ENCODE measurements at regions not wholly inside any gene's neighbourhood (a gene's known extent, or its start where the extent isn't known, plus 50 kb on each side); places are given as distances from the start of the nearest gene placed in this dataset.

DNA sequence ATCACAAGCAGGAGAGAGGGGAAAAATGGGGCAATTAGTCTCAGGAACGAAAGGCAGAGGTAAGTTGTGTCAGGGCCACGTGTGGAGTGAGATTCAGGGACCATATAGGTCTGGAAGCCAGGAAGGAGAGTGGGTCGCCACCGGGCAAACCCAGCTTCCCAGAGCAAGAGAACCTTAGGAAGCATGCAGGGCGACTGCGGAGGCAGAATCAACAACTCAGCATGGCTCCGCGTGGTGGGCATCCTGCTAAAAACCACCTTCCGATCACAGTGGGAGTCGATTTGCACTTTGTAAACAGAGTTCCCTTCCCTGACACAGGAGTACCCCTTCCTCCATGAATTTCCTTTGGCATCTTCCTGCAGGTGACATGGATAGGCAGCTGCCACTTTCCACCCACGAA is 114.6 kb downstream of the TTC32 start:
- Mint-ChIP-seq H3K36me3 (ENCODE audit: low read depth) (no peaks in the 10 kb centered on the region), H3K4me1 (ENCODE audit: low read depth) (no peaks in the 10 kb centered on the region), H3K4me3 (ENCODE audit: low read depth) (no peak overlapping the region), H3K9me3 (no peaks in the 10 kb centered on the region), H3K27ac (no peak overlapping the region), H3K27me3 (ENCODE audit: low read depth) (no peaks in the 10 kb centered on the region)
- no peak for DNase-seq (ENCODE audit: low spot score)
- intact Hi-C loops (cut with micrococcal nuclease), result no loop called here

DNA sequence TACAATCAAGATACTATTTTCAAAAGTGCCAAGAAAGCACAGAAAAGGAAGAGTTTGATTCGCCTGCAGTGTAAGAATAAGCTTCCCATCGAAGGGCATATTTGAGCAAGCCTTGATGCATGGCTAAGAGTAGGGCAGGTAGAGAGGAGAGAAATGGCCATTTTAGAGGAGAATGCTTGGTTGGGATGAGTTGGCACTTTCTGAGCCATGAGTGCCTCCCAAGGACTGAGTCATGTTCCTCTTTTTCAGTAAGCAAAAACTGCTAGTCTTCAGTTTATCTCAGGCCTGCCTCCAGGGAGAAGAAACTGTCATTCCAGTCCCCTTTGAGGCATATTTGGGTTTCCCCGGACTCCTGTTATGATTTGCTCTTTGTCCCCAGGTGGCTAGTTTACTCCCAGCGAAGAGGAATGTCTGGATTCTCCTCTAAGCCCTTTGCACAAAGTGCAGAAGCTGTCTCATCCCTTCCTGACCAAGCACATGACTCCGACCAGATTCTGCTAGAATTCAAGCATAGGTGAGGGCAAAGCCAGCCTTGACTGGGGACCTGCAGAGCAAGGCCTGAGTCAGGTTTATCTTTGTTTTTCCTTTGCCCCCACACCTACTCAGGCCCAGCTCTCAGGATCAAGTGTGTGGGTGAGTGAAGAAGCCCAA is 115.2 kb downstream of the TTC32 start:
- H3K4me3 Mint-ChIP-seq (ENCODE audit: low read depth), result no peak overlapping the region
- H3K9me3 Mint-ChIP-seq, result no peaks in the 10 kb centered on the region
- H3K27ac Mint-ChIP-seq, result no peak overlapping the region
- intact Hi-C loops (cut with micrococcal nuclease), result no loop called here
- no peaks in the 10 kb centered on the region for H3K4me1 Mint-ChIP-seq (ENCODE audit: low read depth)
- no peak for DNase-seq (ENCODE audit: low spot score)
- H3K27me3 Mint-ChIP-seq (ENCODE audit: low read depth), result no peaks in the 10 kb centered on the region
- H3K36me3 Mint-ChIP-seq (ENCODE audit: low read depth), result no peaks in the 10 kb centered on the region

DNA sequence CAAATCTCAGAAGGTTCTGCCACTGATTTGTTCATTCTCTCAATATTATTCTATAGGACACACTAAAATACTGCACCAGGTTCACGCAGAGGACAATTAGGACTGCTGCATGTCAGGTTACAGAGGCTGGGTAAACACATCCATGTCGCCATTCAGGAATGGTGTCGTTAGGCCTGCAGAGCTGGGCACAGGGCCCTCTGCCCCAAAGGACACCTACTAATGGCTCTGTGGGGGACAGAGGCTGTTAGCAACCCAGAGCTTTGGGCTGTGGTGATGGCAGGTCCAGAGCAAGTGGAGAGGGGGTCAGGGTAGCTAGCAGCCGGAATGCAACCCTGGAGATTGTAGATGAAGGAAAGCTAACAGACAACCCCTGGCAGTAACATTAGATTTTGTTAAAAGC is 115.9 kb downstream of the TTC32 start:
- intact Hi-C loops (cut with micrococcal nuclease), result no loop called here
- DNase-seq (ENCODE audit: low spot score), result no peak
- Mint-ChIP-seq H3K27ac (no peak overlapping the region), H3K4me3 (ENCODE audit: low read depth) (no peak overlapping the region), H3K27me3 (ENCODE audit: low read depth) (no peaks in the 10 kb centered on the region), H3K9me3 (no peaks in the 10 kb centered on the region), H3K36me3 (ENCODE audit: low read depth) (no peaks in the 10 kb centered on the region), H3K4me1 (ENCODE audit: low read depth) (no peaks in the 10 kb centered on the region)

DNA sequence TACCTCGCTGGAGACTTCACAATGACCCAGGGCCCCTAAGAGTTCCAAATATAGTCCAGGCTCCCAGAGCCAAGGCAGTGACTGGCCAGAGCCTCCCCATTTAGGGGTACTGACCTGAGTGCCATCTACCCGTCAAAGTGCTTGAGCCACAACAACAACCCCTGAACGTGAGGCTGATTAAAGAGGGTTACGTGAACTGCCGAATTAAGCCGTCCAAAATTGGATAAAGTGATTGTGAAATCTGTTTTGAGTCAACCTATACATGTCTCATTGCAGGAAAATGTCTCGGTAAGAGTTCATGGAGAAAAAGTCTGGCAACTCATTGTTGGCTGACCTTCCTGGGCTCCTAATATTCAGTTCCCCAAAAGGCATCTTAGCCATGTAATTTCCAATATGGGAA is 116.3 kb downstream of the TTC32 start:
- no peaks in the 10 kb centered on the region for H3K36me3 Mint-ChIP-seq (ENCODE audit: low read depth)
- H3K9me3 Mint-ChIP-seq, result no peaks in the 10 kb centered on the region
- DNase-seq (ENCODE audit: low spot score), result no peak
- no peaks in the 10 kb centered on the region for H3K27me3 Mint-ChIP-seq (ENCODE audit: low read depth)
- intact Hi-C loops (cut with micrococcal nuclease), result no loop called here
- no peak overlapping the region for H3K4me3 Mint-ChIP-seq (ENCODE audit: low read depth)
- H3K27ac Mint-ChIP-seq, result no peak overlapping the region
- no peaks in the 10 kb centered on the region for H3K4me1 Mint-ChIP-seq (ENCODE audit: low read depth)

DNA sequence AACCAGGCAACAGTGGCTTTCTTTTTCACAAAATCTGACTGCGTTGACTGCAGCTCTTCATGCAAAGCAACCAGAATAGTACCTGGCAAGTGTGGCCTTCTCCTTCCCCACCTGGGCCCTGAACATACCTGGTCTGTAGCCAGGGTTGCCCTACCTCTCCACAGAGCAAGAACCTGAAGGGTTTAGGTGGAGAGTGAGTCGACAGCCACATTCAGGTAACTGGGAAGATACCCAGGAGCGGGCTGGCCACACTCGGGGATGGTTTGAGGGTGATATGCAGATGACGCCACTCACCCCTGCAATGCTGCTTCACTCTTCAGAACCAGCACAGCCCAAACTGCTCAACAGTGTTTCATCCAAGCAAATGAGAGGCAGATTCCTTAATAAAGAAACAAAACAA is 117.3 kb downstream of the TTC32 start:
- intact Hi-C loops (cut with micrococcal nuclease), result no loop called here
- Mint-ChIP-seq H3K36me3 (ENCODE audit: low read depth) (no peaks in the 10 kb centered on the region), H3K4me3 (ENCODE audit: low read depth) (no peak overlapping the region), H3K27me3 (ENCODE audit: low read depth) (no peaks in the 10 kb centered on the region), H3K27ac (no peak overlapping the region), H3K4me1 (ENCODE audit: low read depth) (no peaks in the 10 kb centered on the region), H3K9me3 (no peaks in the 10 kb centered on the region)
- no peak for DNase-seq (ENCODE audit: low spot score)

DNA sequence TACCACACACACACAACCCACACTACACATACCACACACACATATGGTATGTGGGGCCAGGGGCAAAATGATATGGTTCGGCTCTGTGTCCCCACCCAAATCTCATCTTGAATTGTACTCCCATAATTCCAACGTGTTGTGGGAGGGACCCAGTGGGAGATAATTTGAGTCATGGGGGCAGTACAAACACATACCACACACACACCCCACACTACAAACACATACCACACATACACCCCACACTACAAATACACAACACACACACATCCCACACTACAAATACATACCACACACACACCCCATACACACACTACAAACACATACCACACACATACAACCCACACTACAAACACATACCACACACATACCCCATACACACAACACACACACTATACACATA is 117.8 kb downstream of the TTC32 start:
- no peak for DNase-seq (ENCODE audit: low spot score)
- intact Hi-C loops (cut with micrococcal nuclease), result no loop called here
- Mint-ChIP-seq H3K4me3 (ENCODE audit: low read depth) (no peak overlapping the region), H3K9me3 (no peaks in the 10 kb centered on the region), H3K27me3 (ENCODE audit: low read depth) (no peaks in the 10 kb centered on the region), H3K27ac (no peak overlapping the region), H3K4me1 (ENCODE audit: low read depth) (no peaks in the 10 kb centered on the region), H3K36me3 (ENCODE audit: low read depth) (no peaks in the 10 kb centered on the region)

DNA sequence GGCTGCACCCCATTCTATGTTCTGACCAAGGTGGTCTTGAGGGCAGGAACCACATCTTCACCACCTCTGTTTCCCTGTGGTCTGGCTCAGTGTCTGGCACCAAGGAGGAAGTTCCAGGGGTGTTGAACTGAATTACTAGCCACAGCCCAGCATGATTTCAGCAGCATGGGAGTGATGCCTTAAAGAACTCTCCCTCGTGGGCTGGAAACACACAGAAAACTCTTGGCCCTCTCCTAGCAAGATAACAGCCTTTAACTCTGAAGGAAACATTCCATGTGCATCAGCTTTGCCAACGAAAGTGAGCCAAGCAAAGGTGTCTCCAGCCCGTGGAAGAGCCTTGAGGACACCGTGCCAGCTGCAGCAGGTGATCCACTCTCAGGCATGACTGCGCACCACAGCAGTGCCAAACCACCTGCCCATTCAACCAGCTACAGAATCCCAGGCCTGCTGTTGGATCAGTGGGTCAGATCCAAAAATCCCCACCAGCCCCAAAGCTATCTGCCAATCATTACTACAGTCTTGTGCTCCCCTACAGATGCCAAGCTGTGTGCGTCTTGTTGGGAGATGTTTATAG is 124.8 kb downstream of the TTC32 start:
- intact Hi-C loops (cut with micrococcal nuclease), result no loop called here
- H3K36me3 Mint-ChIP-seq (ENCODE audit: low read depth), result no peaks in the 10 kb centered on the region
- no peaks in the 10 kb centered on the region for H3K9me3 Mint-ChIP-seq
- DNase-seq (ENCODE audit: low spot score), result no peak
- no peak overlapping the region for H3K27ac Mint-ChIP-seq
- no peaks in the 10 kb centered on the region for H3K4me1 Mint-ChIP-seq (ENCODE audit: low read depth)
- peaks cover 4% of the 10 kb centered on the region for H3K27me3 Mint-ChIP-seq (ENCODE audit: low read depth)
- no peak overlapping the region for H3K4me3 Mint-ChIP-seq (ENCODE audit: low read depth)

DNA sequence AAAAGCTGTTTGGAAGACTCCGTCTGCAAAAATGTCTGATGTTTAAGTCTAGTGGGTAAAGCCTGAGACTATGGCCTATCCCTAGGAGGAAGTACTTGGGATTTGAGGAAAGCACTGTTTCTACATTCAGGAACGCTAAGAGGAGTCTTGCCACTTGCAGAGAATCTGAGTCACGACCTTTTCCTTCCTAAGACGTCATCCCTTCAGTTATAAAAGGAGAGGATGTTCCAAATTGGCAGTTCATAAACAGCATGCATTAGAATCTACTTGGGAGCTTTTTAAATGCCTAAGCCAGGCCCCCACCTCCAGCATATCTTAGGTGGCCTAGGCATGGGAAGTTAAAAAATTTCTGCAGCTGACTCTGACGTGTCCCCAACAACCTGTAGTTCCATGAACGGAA is 125.9 kb downstream of the TTC32 start:
- no peak for DNase-seq (ENCODE audit: low spot score)
- peaks cover 4% of the 10 kb centered on the region for H3K27me3 Mint-ChIP-seq (ENCODE audit: low read depth)
- intact Hi-C loops (cut with micrococcal nuclease), result no loop called here
- H3K4me1 Mint-ChIP-seq (ENCODE audit: low read depth), result no peaks in the 10 kb centered on the region
- H3K4me3 Mint-ChIP-seq (ENCODE audit: low read depth), result no peak overlapping the region
- no peak overlapping the region for H3K27ac Mint-ChIP-seq
- H3K9me3 Mint-ChIP-seq, result no peaks in the 10 kb centered on the region
- no peaks in the 10 kb centered on the region for H3K36me3 Mint-ChIP-seq (ENCODE audit: low read depth)

DNA sequence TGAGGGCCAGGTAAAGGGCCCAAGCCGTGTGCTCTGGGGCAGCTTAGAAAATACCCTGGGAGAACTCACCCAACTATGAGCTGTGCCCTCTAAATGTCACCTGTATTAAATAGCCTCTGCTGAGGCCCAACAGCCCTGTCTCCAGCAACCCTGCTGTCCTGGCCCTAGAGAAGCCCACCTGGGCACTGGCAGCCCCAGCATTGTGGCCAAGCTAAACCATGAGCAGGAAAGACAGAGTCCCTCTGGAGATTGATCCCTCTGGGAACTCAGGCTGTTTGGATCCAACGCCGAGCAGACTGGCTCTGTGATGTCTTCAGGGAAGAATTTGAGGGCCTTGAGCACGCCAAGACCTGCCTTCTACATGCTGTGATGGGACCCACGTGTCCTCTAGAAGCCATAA is 126.5 kb downstream of the TTC32 start:
- no peaks in the 10 kb centered on the region for H3K4me1 Mint-ChIP-seq (ENCODE audit: low read depth)

DNA sequence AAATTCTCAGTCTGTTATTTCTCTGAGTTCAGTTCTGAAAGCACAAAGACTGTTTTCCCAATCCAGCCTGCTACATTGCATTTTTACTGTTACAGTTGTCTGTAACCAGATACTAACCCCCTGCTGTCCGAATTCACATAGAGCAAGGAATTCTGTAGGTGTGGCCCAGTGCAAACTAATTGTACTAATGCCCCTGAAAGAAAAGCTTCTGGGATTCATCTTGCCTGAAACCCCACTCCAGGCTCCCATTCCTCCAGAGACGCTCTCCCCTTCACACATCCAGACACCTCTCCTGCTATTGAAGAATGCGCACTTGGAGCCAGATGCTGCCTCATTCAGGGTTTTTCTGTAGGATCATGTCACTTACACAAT is 127.0 kb downstream of the TTC32 start:
- Mint-ChIP-seq H3K9me3 (no peaks in the 10 kb centered on the region), H3K36me3 (ENCODE audit: low read depth) (no peaks in the 10 kb centered on the region), H3K27me3 (ENCODE audit: low read depth) (peaks cover 5% of the 10 kb centered on the region), H3K4me3 (ENCODE audit: low read depth) (no peak overlapping the region), H3K27ac (no peak overlapping the region), H3K4me1 (ENCODE audit: low read depth) (no peaks in the 10 kb centered on the region)
- intact Hi-C loops (cut with micrococcal nuclease), result no loop called here
- no peak for DNase-seq (ENCODE audit: low spot score)

More for the DNA sequence above, 126.5 kb downstream of the TTC32 start:
- no peak overlapping the region for H3K27ac Mint-ChIP-seq
- intact Hi-C loops (cut with micrococcal nuclease), result no loop called here
- DNase-seq (ENCODE audit: low spot score), result no peak
- no peaks in the 10 kb centered on the region for H3K9me3 Mint-ChIP-seq
- H3K4me3 Mint-ChIP-seq (ENCODE audit: low read depth), result no peak overlapping the region
- no peaks in the 10 kb centered on the region for H3K36me3 Mint-ChIP-seq (ENCODE audit: low read depth)
- H3K27me3 Mint-ChIP-seq (ENCODE audit: low read depth), result peaks cover 4% of the 10 kb centered on the region

DNA sequence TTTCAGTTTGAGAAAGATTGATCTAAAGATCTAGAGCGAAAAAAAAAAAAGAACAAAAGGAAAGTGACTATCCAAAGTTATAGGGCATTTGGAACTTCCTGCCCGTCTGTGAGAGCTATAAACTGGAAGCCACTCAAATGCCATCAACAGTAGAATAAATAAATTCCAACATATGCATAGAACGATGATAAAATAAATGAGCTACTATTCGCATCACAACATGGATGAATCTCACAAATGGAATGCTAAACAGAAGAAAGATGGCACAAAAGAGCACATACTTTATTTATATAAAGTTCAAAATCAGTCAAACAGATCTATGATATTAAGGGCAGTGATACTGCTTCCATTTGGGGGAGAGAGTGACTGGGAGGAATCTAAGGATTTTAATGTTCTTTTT is 128.8 kb downstream of the TTC32 start:
- Mint-ChIP-seq H3K9me3 (no peaks in the 10 kb centered on the region), H3K4me1 (ENCODE audit: low read depth) (no peaks in the 10 kb centered on the region), H3K27me3 (ENCODE audit: low read depth) (peaks cover 5% of the 10 kb centered on the region), H3K27ac (no peak overlapping the region), H3K4me3 (ENCODE audit: low read depth) (no peak overlapping the region), H3K36me3 (ENCODE audit: low read depth) (no peaks in the 10 kb centered on the region)
- intact Hi-C loops (cut with micrococcal nuclease), result no loop called here
- DNase-seq (ENCODE audit: low spot score), result no peak

DNA sequence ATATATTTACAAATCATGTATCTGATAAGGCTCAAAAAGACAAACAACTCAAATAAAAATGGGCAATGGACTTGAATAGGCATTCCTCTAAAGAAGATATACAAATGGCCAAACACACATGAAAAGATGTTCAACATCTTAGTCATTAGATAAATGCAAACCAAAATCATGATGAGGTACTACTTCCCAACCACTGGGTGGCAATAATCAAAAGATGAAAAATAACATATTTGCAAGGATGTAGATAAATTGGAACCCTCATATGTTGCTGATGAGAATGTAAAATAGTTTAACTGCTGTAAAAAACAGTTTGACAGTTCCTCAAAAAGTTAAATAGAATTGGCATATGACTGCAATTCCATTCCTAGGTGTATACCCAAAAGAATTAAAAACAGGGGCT is 132.3 kb downstream of the TTC32 start:
- DNase-seq (ENCODE audit: low spot score), result no peak
- Mint-ChIP-seq H3K27me3 (ENCODE audit: low read depth) (peaks cover 11% of the 10 kb centered on the region), H3K27ac (no peak overlapping the region), H3K9me3 (no peaks in the 10 kb centered on the region), H3K4me1 (ENCODE audit: low read depth) (no peaks in the 10 kb centered on the region), H3K36me3 (ENCODE audit: low read depth) (no peaks in the 10 kb centered on the region), H3K4me3 (ENCODE audit: low read depth) (no peak overlapping the region)
- intact Hi-C loops (cut with micrococcal nuclease), result loop anchor here (5.0 kb wide), 1 partner anchor 93 kb away; no protein-coding TSS in a partner anchor

DNA sequence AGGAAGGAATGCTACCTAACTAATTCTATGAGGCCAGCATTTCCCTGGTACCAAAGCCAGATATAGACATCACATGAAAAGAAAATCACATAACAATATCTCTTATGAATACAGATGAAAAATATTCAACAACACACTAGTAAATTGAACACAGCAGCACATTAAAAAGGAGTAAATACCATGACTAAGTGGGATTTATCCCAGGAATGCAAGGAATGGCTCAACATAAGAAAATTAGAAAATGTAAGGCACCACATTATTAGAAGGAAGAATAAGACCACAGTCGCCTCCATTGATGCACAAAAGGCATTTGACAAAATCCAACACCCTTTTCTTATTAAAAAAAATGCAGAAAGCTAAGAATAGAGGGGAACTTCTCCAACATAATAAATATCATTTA is 133.9 kb downstream of the TTC32 start:
- no peak overlapping the region for H3K4me3 Mint-ChIP-seq (ENCODE audit: low read depth)
- DNase-seq (ENCODE audit: low spot score), result no peak
- H3K27me3 Mint-ChIP-seq (ENCODE audit: low read depth), result peaks cover 10% of the 10 kb centered on the region
- H3K36me3 Mint-ChIP-seq (ENCODE audit: low read depth), result no peaks in the 10 kb centered on the region
- intact Hi-C loops (cut with micrococcal nuclease), result loop anchor here (5.0 kb wide), 1 partner anchor 94 kb away; no protein-coding TSS in a partner anchor
- H3K9me3 Mint-ChIP-seq, result no peaks in the 10 kb centered on the region
- H3K27ac Mint-ChIP-seq, result no peak overlapping the region
- no peaks in the 10 kb centered on the region for H3K4me1 Mint-ChIP-seq (ENCODE audit: low read depth)

DNA sequence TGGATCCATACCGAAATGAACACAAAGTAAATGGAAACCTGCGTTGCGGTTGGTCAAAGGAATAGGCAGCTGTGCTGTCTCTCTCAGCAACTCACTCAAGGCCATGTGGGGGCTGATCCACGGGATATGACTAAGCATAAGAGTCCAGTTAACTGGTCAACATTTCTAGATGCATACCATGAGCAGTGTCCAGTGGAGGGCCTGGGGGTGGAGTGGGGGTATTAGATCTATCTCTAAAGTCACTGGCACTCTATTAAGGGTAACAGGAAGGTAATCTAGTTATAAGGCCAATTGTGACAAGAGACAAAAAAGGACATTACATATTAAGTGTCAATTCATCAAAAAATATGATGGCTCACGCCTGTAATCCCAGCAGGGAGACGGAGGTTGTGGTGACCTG is 136.8 kb downstream of the TTC32 start:
- intact Hi-C loops (cut with micrococcal nuclease), result loop anchor here (5.0 kb wide), 1 partner anchor 97 kb away; no protein-coding TSS in a partner anchor
- Mint-ChIP-seq H3K4me3 (ENCODE audit: low read depth) (no peak overlapping the region), H3K4me1 (ENCODE audit: low read depth) (no peaks in the 10 kb centered on the region), H3K9me3 (no peaks in the 10 kb centered on the region), H3K27ac (no peak overlapping the region), H3K27me3 (ENCODE audit: low read depth) (peaks cover 7% of the 10 kb centered on the region), H3K36me3 (ENCODE audit: low read depth) (no peaks in the 10 kb centered on the region)
- no peak for DNase-seq (ENCODE audit: low spot score)

All from activated T-helper 2 cell treated with anti-CD3 and anti-CD28 coated beads, Interferon-gamma antibody, Interleukin-2, Interleukin-4, amounts not matched to agents 10 μg/mL and 5 μg/mL and 100 μg/mL, durations not matched to agents 14 hours and 24 hours and 36 hours (primary cell).